NOMO-1 treated with DMSO at 0.1 percent for 48 hours (cell line): ENCODE measurements at regions not wholly inside any gene's neighbourhood (a gene's known extent, or its start where the extent isn't known, plus 50 kb on each side); places are given as distances from the start of the nearest gene placed in this dataset.

Experiments
- DNase-seq: peaks from one replicate; lab custom pipeline; 2025; ENCODE audit not compliant: unreplicated experiment; lab: John Stamatoyannopoulos, UW

DNA sequence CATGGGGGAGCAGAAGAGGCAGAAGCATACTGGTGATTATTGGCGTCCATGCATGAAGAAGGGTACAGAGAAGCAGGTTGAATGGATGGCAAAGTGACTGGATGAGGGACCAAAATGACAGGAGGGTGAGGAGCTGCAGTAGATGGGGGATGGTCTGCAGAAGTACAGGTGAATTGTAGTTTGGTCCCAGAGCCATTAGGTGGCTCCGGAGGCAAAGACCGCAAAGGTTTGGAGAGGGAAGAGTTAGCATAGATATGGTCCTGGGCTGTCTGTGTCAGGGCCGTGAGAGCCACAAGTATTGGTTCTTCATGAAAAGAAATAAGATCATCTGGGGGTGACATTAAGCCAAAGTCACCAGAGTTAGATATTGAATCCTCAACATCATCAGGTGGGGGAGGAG lies 59.0 kb upstream of the ZNF726 start:
- DNase-seq = no peak

DNA sequence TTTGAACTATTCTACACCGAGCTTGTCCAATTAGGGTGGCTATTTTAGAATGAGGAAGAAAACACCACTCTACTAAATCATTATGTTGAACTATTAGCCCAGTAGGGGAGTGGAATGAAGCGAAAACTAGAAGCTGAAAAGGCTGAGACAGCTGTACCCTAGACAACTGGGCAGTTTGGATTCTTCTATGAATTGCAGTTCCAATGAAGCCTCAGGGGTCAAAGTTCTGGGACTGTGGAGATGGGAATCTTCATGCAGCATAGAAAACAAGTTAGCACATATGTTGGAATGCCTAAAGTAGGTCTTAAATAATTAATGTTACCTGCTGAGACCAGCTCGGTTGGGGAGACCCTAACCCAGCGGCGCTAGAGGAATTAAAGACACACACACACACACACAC lies 62.7 kb upstream of the ZNF726 start:
- no peak for DNase-seq

DNA sequence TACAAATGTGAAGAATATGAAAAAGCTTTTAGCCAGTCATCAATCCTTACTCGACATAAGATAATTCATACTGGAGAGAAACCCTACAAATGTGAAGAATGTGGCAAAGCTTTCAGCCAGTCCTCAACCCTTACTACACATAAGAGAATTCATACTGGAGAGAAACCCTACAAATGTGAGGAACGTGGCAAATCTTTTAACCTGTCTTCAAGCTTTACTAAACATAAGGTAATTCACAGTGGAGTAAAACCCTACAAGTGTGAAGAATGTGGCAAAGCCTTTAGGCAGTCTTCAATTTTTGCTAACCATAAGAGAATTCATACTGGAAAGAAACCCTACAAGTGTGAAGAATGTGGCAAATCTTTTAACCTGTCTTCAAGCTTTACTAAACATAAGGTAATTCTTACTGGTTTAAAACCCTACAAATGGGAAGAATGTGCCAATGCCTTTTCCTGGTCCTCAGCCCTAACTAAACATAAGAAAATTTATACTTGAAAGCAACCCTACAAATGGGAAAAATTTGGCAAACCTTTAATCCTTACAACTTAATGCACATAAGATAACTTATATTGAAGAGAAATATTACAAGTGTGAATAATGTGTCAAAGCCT lies 74.1 kb upstream of the ZNF681 start:
- DNase-seq = no peak

DNA sequence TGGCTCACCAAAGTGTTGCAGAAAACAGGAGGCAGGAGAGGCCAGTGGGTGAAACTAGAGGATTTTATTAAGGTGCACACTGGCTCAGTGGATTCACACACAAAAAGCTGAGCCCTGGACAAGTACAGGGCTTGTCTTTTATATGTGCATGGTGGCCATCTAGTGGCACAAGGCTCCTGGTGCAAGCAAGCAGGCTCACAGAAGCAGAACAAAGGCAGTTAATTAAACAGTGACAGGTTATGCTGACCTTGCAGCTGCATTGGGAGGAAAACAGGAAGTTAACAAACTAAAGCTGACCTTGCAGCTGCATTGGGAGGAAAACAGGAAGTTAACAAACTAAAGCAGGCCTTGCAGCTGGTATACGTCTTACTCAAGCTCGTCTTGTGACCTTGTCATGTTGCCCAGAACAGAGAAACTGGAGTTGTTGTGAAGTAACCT lies 65.3 kb upstream of the ZNF681 start:
- DNase-seq = peak; percentile 32

DNA sequence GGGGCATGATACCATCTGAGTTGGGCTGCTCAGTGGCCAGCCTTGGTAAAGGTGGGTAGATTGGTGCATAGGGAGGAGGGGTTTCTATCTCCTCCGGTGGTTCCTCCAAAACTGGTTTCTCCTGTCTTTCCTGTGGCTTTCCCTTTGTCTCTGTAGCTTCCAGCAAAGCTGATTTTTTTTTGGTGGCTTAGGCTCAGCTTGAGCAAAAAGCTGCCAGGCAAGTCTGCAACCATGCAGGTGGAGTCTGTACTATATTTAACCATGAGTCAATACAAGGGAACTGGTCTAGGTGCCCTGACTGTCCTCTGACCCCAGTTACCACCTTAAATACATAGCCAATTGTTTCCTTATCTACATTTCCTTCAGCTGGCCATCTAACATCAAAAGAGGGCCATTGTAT lies 64.0 kb upstream of the ZNF681 start:
- DNase-seq = no peak

DNA sequence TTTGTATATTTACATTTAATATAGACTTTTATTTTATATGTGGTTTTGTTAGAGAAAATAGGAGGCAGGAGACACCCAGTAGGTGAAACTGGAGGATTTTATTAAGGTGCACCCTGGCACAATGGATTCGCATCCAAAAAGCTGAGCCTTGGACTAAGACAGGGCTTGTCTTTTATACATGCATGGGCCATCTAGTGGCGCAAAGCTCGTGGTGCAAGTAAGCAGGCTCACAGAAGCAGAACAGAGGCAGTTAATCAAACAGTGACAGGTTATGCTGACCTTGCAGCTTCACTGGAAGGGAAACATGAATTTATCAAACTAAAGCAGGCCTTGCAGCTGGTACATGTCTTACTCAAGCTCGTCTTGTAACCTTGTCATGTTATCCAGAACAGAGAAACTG lies 58.8 kb upstream of the ZNF681 start:
- no peak for DNase-seq

DNA sequence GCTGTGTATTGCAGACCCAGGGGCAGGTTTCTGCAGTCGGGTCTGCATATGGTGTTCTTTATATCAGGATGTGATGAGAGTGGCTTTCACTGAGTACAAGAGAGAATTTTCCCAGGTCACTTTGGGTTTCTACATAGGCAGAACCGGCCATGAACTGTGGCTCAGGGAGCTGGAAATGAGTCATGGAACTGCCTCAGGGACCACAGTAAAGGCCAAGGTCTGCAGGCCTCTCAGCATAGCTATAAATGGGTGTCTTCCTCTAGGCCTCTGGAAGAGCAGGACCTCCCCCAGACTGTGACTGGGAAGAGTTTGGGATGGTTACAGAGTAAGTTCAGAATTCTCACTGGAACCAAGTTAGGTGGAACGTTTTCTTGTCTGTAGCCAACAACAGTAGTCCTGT lies 51.8 kb upstream of the ZNF681 start:
- no peak for DNase-seq
